ENCODE measurements at regions not wholly inside any gene's neighbourhood (a gene's known extent, or its start where the extent isn't known, plus 50 kb on each side); places are given as distances from the start of the nearest gene placed in this dataset.

DNA sequence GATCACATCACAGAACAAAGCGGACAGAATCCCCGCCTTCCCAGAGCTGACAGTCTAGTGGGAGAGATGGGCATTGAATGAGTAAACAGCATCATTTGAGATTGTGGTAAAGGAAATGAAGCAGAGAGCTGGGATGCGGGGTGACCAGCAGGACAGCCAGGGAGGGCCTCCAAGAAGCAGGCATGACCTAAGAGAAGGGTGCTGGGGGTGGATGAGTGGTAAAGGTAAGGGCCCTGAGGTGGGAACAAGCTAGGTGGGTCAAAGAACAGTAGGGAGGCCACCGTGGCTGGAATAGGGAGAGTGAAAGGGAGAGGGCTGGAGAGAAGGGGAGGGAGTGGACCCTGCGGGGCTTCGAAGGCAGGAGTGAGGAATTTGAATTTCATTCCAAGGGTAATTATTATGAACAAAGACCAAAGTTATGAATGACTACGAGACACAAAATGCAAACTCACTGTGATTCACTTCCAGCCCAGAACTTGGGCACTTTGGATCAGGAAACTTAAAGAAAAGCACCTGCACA lies 61.4 kb downstream of the CEBPB start:
- DNase-seq: no peak
- Mint-ChIP-seq H3K36me3 (no peaks in the 10 kb centered on the region), H3K27me3 (ENCODE audit: low read depth in 3 of 3) (peaks cover 0 to 2% (median 1%) of the 10 kb centered on the region in 3 donors), H3K9me3 (no peaks in the 10 kb centered on the region), H3K27ac (no peak overlapping the region), H3K4me1 (no peaks in the 10 kb centered on the region), H3K4me3 (no peak overlapping the region)

- no peak overlapping the region for H3K4me3 Mint-ChIP-seq
- H3K9me3 Mint-ChIP-seq: no peaks in the 10 kb centered on the region
- H3K36me3 Mint-ChIP-seq: no peaks in the 10 kb centered on the region
- no peaks in the 10 kb centered on the region for H3K4me1 Mint-ChIP-seq
- DNase-seq: no peak
- peaks cover 0 to 4% (median 1%) of the 10 kb centered on the region in 3 donors for H3K27me3 Mint-ChIP-seq (ENCODE audit: low read depth in 3 of 3)
- H3K27ac Mint-ChIP-seq: peak overlapping the region in 1 of 6 donors; percentile 46
These were observed 62.1 kb downstream of the CEBPB start for GRCh38 chr20:50252701-50253100.

DNA sequence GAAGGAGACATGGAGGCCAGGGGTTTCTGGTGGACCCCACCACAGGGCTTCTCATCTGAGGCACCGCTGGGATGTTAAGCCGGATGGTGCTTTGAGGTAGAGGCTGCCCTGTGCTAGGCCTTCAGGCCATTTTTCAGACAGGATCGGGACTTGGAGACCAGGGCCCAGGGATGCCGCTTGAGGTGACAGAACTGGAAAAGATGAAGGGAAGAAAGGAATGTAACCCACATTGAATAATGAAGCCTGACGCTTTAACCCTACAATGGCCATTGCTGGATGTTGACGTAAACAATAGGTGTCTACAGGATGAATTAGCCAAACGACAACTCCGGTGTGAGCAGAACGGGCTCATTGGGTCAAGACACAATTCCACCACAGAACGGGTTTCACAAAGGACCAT lies 62.5 kb downstream of the CEBPB start:
- DNase-seq: no peak
- peaks cover 1 to 2% (median 1%) of the 10 kb centered on the region in 3 donors for H3K27me3 Mint-ChIP-seq (ENCODE audit: low read depth in 3 of 3)
- H3K9me3 Mint-ChIP-seq: no peaks in the 10 kb centered on the region
- no peak overlapping the region for H3K4me3 Mint-ChIP-seq
- H3K4me1 Mint-ChIP-seq: no peaks in the 10 kb centered on the region
- H3K36me3 Mint-ChIP-seq: no peaks in the 10 kb centered on the region
- H3K27ac Mint-ChIP-seq: no peak overlapping the region

- Mint-ChIP-seq H3K27me3 (ENCODE audit: low read depth in 3 of 3) (peaks cover 1 to 2% (median 1%) of the 10 kb centered on the region in 3 donors), H3K27ac (no peak overlapping the region), H3K4me3 (no peak overlapping the region), H3K9me3 (no peaks in the 10 kb centered on the region), H3K4me1 (no peaks in the 10 kb centered on the region), H3K36me3 (no peaks in the 10 kb centered on the region)
- DNase-seq: no peak
These were observed 63.9 kb downstream of the CEBPB start for GRCh38 chr20:50254466-50255079.

GRCh38 chr20:50256577-50256976 lies 65.9 kb downstream of the CEBPB start:
- Mint-ChIP-seq H3K4me1 (peaks cover 0 to 9% of the 10 kb centered on the region in 2 donors), H3K27ac (peak overlapping the region in 1 of 6 donors; percentile 37), H3K27me3 (ENCODE audit: low read depth in 3 of 3) (peaks cover 0 to 4% (median 2%) of the 10 kb centered on the region in 3 donors), H3K4me3 (no peak overlapping the region), H3K9me3 (no peaks in the 10 kb centered on the region), H3K36me3 (no peaks in the 10 kb centered on the region)
- DNase-seq: no peak

- DNase-seq: no peak
- H3K4me1 Mint-ChIP-seq: peaks cover 0 to 9% of the 10 kb centered on the region in 2 donors
- H3K36me3 Mint-ChIP-seq: no peaks in the 10 kb centered on the region
These were observed 67.2 kb downstream of the CEBPB start for GRCh38 chr20:50257860-50258259.

DNA sequence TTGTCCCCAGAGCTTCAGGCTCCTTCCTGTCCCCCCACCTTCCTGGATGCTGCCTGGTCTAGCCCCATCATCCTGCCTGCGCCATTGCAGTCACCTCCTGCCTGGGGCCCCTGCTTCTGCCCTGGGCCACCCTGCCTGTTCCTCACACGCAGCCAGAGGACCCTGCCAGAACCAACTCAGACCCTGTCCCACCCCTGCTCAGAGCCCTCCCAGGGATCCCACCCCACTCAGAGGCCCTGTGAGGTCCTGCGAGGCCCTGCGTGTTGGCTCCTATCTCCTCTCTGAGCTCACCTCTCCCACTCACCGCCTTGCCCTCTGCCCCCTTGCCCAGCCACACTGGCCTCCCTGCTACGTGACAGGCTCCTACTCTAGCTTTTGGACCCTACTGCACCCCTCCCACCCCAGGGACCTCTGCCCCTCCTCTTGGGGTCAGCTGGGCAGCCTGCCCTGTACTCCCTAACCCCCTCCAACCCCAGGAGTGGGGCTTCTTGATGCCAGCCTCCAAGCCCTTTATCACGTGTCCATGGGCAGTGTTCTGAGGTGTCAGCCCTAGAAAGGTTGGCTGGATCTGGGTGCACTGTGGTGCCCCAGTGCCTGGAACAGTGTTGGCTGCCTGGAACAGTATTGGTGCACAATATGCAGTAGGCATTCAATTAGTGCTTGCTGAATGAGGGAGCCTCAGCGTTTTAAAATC lies 68.3 kb downstream of the CEBPB start:
- H3K27me3 Mint-ChIP-seq (ENCODE audit: low read depth in 3 of 3): peaks cover 0 to 4% (median 3%) of the 10 kb centered on the region in 3 donors
- H3K9me3 Mint-ChIP-seq: no peaks in the 10 kb centered on the region
- no peak overlapping the region for H3K27ac Mint-ChIP-seq
- no peak overlapping the region for H3K4me3 Mint-ChIP-seq
- H3K4me1 Mint-ChIP-seq: peaks cover 0 to 9% of the 10 kb centered on the region in 2 donors
- no peaks in the 10 kb centered on the region for H3K36me3 Mint-ChIP-seq
- DNase-seq: no peak

More at GRCh38 chr20:50257860-50258259, 67.2 kb downstream of the CEBPB start:
- H3K4me3 Mint-ChIP-seq: no peak overlapping the region
- H3K27ac Mint-ChIP-seq: no peak overlapping the region
- peaks cover 0 to 4% (median 2%) of the 10 kb centered on the region in 3 donors for H3K27me3 Mint-ChIP-seq (ENCODE audit: low read depth in 3 of 3)
- H3K9me3 Mint-ChIP-seq: no peaks in the 10 kb centered on the region

DNA sequence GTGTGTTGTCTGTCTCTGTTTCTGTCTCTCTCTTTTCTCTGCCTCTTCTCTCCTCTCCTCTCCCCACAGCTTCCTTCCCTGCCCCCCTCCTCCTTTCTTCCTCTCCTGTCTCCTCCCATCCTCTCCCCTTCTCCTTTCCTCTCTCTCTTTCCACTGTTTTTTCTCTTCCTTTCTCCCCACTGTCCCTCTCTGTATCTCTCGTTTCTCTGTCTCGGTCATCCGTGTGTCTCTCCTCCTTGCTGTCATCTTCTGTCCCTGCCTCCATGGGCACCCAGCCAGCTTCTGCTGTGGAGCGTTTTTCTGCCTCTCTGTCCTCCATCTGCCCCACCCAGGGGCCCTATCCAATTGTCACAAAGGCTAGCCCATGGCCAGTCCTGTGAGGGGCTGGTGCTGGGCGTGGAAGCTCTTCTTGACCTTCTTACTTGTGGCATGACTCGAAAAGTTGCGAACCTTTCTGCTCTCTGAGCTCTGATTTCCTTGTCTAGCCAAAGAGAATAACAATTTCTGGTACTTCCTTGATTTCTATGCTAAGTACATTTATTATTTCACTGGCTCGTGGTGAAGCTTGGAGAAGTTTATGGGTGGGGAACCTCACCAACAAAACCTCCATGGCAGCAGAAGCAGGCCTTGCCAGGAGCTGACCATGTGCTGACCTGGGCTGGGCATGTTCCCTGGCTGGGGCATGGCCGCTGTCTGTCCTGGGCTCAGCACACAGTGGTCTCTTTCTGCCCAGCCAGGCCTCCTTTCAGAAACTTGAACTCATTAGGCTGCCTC lies 69.3 kb downstream of the CEBPB start:
- Mint-ChIP-seq H3K9me3 (no peaks in the 10 kb centered on the region), H3K4me3 (no peak overlapping the region), H3K27ac (peak overlapping the region in 1 of 6 donors; percentile 59), H3K36me3 (no peaks in the 10 kb centered on the region), H3K27me3 (ENCODE audit: low read depth in 3 of 3) (peaks cover 0 to 4% (median 3%) of the 10 kb centered on the region in 3 donors), H3K4me1 (peaks cover 0 to 9% of the 10 kb centered on the region in 2 donors)
- no peak for DNase-seq

- H3K4me1 Mint-ChIP-seq: peaks cover 0 to 9% of the 10 kb centered on the region in 2 donors
- DNase-seq: no peak
- H3K36me3 Mint-ChIP-seq: no peaks in the 10 kb centered on the region
- peak overlapping the region in 1 of 6 donors; percentile 45 for H3K27ac Mint-ChIP-seq
- H3K4me3 Mint-ChIP-seq: no peak overlapping the region
- peaks cover 0 to 4% (median 3%) of the 10 kb centered on the region in 3 donors for H3K27me3 Mint-ChIP-seq (ENCODE audit: low read depth in 3 of 3)
- no peaks in the 10 kb centered on the region for H3K9me3 Mint-ChIP-seq
These were observed 70.0 kb downstream of the CEBPB start for GRCh38 chr20:50260479-50261221.

GRCh38 chr20:50261471-50262212 lies 71.0 kb downstream of the CEBPB start:
- no peak overlapping the region for H3K4me3 Mint-ChIP-seq
- no peak overlapping the region for H3K27ac Mint-ChIP-seq
- no peaks in the 10 kb centered on the region for H3K36me3 Mint-ChIP-seq
- no peaks in the 10 kb centered on the region for H3K9me3 Mint-ChIP-seq
- peaks cover 0 to 4% (median 3%) of the 10 kb centered on the region in 3 donors for H3K27me3 Mint-ChIP-seq (ENCODE audit: low read depth in 3 of 3)
- H3K4me1 Mint-ChIP-seq: peaks cover 0 to 9% of the 10 kb centered on the region in 2 donors
- no peak for DNase-seq

GRCh38 chr20:50263831-50264230 lies 73.2 kb downstream of the CEBPB start:
- no peak overlapping the region for H3K27ac Mint-ChIP-seq
- H3K4me3 Mint-ChIP-seq: no peak overlapping the region
- H3K27me3 Mint-ChIP-seq (ENCODE audit: low read depth in 3 of 3): peaks cover 1 to 5% (median 3%) of the 10 kb centered on the region in 3 donors
- peaks cover 0 to 9% of the 10 kb centered on the region in 2 donors for H3K4me1 Mint-ChIP-seq
- no peaks in the 10 kb centered on the region for H3K9me3 Mint-ChIP-seq
- DNase-seq: no peak
- no peaks in the 10 kb centered on the region for H3K36me3 Mint-ChIP-seq

DNA sequence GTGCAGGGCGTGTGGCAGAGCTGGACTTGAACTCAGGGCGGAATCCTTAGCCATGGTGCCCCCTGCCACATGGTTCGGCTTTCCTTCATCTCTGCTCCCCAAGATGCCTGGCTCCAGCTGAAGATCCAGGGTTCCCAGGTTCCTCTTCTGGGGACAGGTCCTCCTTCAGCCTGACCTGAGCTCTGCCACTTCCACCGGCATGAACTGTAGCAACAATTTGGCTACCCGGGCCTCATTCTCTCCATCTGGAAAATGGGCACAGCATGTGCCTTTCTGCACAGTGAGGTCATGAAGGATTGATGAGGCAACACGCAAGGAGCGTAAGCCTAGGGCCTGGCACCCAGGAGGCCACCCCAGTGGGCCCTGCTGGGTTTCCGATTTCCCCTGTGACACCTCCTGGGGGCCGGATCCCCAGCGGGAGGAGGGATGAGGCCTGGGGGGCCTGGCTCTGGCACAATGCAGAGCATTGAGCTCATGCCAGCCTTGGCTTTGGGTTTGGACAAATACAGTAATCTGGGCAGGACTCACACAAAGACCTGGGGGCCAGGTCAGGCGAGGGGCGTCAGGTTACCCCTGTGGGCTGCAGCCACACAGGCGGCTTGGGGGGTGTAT lies 74.0 kb downstream of the CEBPB start:
- H3K27ac Mint-ChIP-seq: no peak overlapping the region
- H3K27me3 Mint-ChIP-seq (ENCODE audit: low read depth in 3 of 3): peaks cover 3 to 5% (median 4%) of the 10 kb centered on the region in 3 donors
- peaks cover 0 to 9% of the 10 kb centered on the region in 2 donors for H3K4me1 Mint-ChIP-seq
- H3K36me3 Mint-ChIP-seq: no peaks in the 10 kb centered on the region
- no peak overlapping the region for H3K4me3 Mint-ChIP-seq
- H3K9me3 Mint-ChIP-seq: no peaks in the 10 kb centered on the region
- no peak for DNase-seq

Measured in immature natural killer cell (primary cell).